SK-N-SH (cell line): ENCODE measurements at regions not wholly inside any gene's neighbourhood (a gene's known extent, or its start where the extent isn't known, plus 50 kb on each side); places are given as distances from the start of the nearest gene placed in this dataset.

Experiments used
- CTCF ChIA-PET: fragments of 300-600, 350-600 bp; formaldehyde crosslinking; extraction: SDS; loops from one replicate; lab custom pipeline; 2021; lab: Yijun Ruan, JAX
- POLR2A ChIA-PET: fragments of 350-600 bp; sonication (Branson Sonifier 250); formaldehyde crosslinking; extraction: SDS; loops from one replicate; lab custom pipeline; 2020; ENCODE audit warnings: antibody characterized with exemption, inconsistent platforms; lab: Yijun Ruan, JAX
- DNase-seq: peaks from one replicate; pipeline ENCODE4 v3.0.0; 2012
- H2AFZ ChIP-seq: fragments of 200-600 bp; sonication (generic); 2 replicates; pipeline ENCODE4 v1.8.1; 2016; ENCODE audit warnings: antibody characterized with exemption, mild to moderate bottlenecking, low read depth
- H3F3A ChIP-seq: fragments of 200-600 bp; sonication (generic); replicated peaks from 2 replicates; pipeline ENCODE3; 2016; ENCODE audit warnings: antibody characterized with exemption, mild to moderate bottlenecking; ENCODE audit not compliant: insufficient read depth
- H3K27ac ChIP-seq, 2 experiments: fragments of 200-500 bp in 1 of 2; fragments of 200-600 bp in 1 of 2; sonication (Bioruptor generic) in 1 of 2; sonication (generic), shearing (Covaris generic) in 1 of 2; 2 replicates each; pipeline versions ENCODE4 v1.5.1 to v1.6.1; 2014 to 2016; ENCODE audit warnings: low read depth in 2 of 2, inconsistent platforms in 1 of 2, low read length in 1 of 2, mild to moderate bottlenecking in 1 of 2, mixed read lengths in 1 of 2
- H3K27me3 ChIP-seq: fragments of 200-600 bp; sonication (generic), shearing (Covaris generic); 2 replicates; pipeline ENCODE4 v1.6.1; 2016; ENCODE audit warnings: mixed run types; ENCODE audit not compliant: insufficient read depth
- H3K36me3 ChIP-seq, 2 experiments: fragments of 200-500 bp in 1 of 2; fragments of 200-600 bp in 1 of 2; sonication (Bioruptor generic) in 1 of 2; sonication (generic) in 1 of 2; replicated peaks in 1 of 2; 2 replicates each; pipeline versions ENCODE3 to v1.5.1; 2014 to 2016; ENCODE audit warnings: low read length in 1 of 2, mild to moderate bottlenecking in 1 of 2; ENCODE audit not compliant: insufficient read depth in 2 of 2, control insufficient read depth in 1 of 2
- H3K4me1 ChIP-seq, 2 experiments: fragments of 200-500 bp in 1 of 2; fragments of 200-600 bp in 1 of 2; sonication (Bioruptor generic) in 1 of 2; sonication (generic), shearing (Covaris generic) in 1 of 2; 2 replicates each; pipeline versions ENCODE4 v1.5.1 to v1.6.1; 2014 to 2016; ENCODE audit warnings: low read depth in 1 of 2, low read length in 1 of 2, mixed run types in 1 of 2; ENCODE audit not compliant: insufficient read depth in 2 of 2, control insufficient read depth in 1 of 2
- H3K4me2 ChIP-seq: fragments of 200-600 bp; sonication (generic), shearing (Covaris generic); 2 replicates; pipeline ENCODE4 v1.6.1; 2017; ENCODE audit warnings: mixed run types
- H3K4me3 ChIP-seq, 2 experiments: fragments of 200-500 bp in 1 of 2; fragments of 200-600 bp in 1 of 2; sonication (Bioruptor generic) in 1 of 2; sonication (generic), shearing (Covaris generic) in 1 of 2; 2 replicates each; pipeline versions ENCODE4 v1.5.1 to v1.8.1; 2014 to 2016; ENCODE audit warnings: low read depth in 2 of 2, inconsistent platforms in 1 of 2, low read length in 1 of 2, mild to moderate bottlenecking in 1 of 2, mixed read lengths in 1 of 2, moderate library complexity in 1 of 2
- H3K79me2 ChIP-seq: fragments of 200-600 bp; sonication (generic); 2 replicates; pipeline ENCODE4 v1.8.1; 2017; ENCODE audit warnings: mild to moderate bottlenecking; ENCODE audit not compliant: insufficient read depth
- H3K9ac ChIP-seq: fragments of 200-600 bp; sonication (generic); 2 replicates; pipeline ENCODE4 v1.6.1; 2017; ENCODE audit warnings: mixed run types
- H3K9me2 ChIP-seq: fragments of 200-600 bp; sonication (generic); 2 replicates; pipeline ENCODE4 v1.6.1; 2017; ENCODE audit warnings: mixed run types
- H3K9me3 ChIP-seq: fragments of 200-600 bp; sonication (generic); 2 replicates; pipeline ENCODE4 v1.6.1; 2017; ENCODE audit warnings: mixed run types, mild to moderate bottlenecking, moderate library complexity
- H4K20me1 ChIP-seq: fragments of 200-600 bp; sonication (generic); 2 replicates; pipeline ENCODE4 v1.6.1; 2017; ENCODE audit warnings: mild to moderate bottlenecking, mixed run types; ENCODE audit not compliant: insufficient read depth
- CHD2 ChIP-seq: fragments of 150-350 bp; IDR thresholded peaks from 2 replicates; pipeline ENCODE4 v1.6.1; 2018; ENCODE audit warnings: low read length; ENCODE audit not compliant: partially characterized antibody
- EP300 ChIP-seq, 2 experiments: IDR thresholded peaks; 2 replicates each; pipeline versions ENCODE4 v1.4.0 to v1.6.1; 2012; ENCODE audit warnings: borderline replicate concordance in 1 of 2, low read depth in 1 of 2, low read length in 1 of 2
- FOSL2 ChIP-seq: IDR thresholded peaks from 2 replicates; pipeline ENCODE4 v1.4.0; 2012; ENCODE audit warnings: low read depth, mild to moderate bottlenecking, moderate library complexity, borderline replicate concordance
- JUND ChIP-seq: IDR thresholded peaks from 2 replicates; pipeline ENCODE4 v1.4.0; 2012
- NFIC ChIP-seq: IDR thresholded peaks from 2 replicates; pipeline ENCODE4 v1.4.0; 2012; ENCODE audit warnings: borderline replicate concordance
- NRF1 ChIP-seq: IDR thresholded peaks from 2 replicates; pipeline ENCODE4 v1.6.1; 2012; ENCODE audit warnings: low read depth, mild to moderate bottlenecking, low read length
- POLR2AphosphoS5 ChIP-seq: IDR thresholded peaks from 2 replicates; pipeline ENCODE4 v1.6.1; 2012; ENCODE audit warnings: low read depth, low read length
- RAD21 ChIP-seq: IDR thresholded peaks from 2 replicates; pipeline ENCODE4 v1.6.1; 2012; ENCODE audit warnings: mild to moderate bottlenecking, low read length
- RXRA ChIP-seq: IDR thresholded peaks from 2 replicates; pipeline ENCODE4 v1.4.0; 2012; ENCODE audit warnings: low read depth, mild to moderate bottlenecking, borderline replicate concordance
- SMC3 ChIP-seq: IDR thresholded peaks from 2 replicates; pipeline ENCODE4 v1.6.1; 2012; ENCODE audit warnings: low read depth, low read length, improper control_type of control experiment
- TCF12 ChIP-seq: IDR thresholded peaks from 2 replicates; pipeline ENCODE4 v1.4.0; 2012
- TEAD4 ChIP-seq: IDR thresholded peaks from 2 replicates; pipeline ENCODE4 v1.4.0; 2012; ENCODE audit warnings: mild to moderate bottlenecking, borderline replicate concordance; ENCODE audit not compliant: insufficient read depth
- YY1 ChIP-seq: IDR thresholded peaks from 2 replicates; pipeline ENCODE4 v1.4.0; 2012; ENCODE audit warnings: low read depth, mild to moderate bottlenecking
- WGBS: methylation state at CpG from one replicate; pipeline ENCODE4 v1.1.6; 2017; ENCODE audit warnings: low lambda C conversion rate; 5-methylcytosine and 5-hydroxymethylcytosine counted together
- TF ChIP-seq, protein P1 (sequence below): IDR thresholded peaks from 2 replicates; pipeline ENCODE4; 2012
- TF ChIP-seq, protein P2 (sequence below): IDR thresholded peaks from 2 replicates; pipeline ENCODE4 v1.6.1; 2012; ENCODE audit warnings: mild to moderate bottlenecking, low read depth, low read length, moderate library complexity

GRCh38 chr5:82388181-82388580, 110.0 kb upstream of the RPS23 start:
- no peak overlapping the region for H3K4me3 ChIP-seq
- no peaks in the 10 kb centered on the region for H3K36me3 ChIP-seq
- H3K79me2 ChIP-seq, result no peaks in the 10 kb centered on the region
- TF ChIP-seq NFIC, result peak; percentile 32; the same call in 1 of the 2 replicates
- no peak for TF ChIP-seq NRF1
- no peak for TF ChIP-seq CHD2
- peak; percentile 41; the same call in 1 of the 2 replicates for TF ChIP-seq JUND
- TF ChIP-seq YY1, result peak; percentile 46; the same call in 1 of the 2 replicates
- TF ChIP-seq FOSL2, result no peak
- TF ChIP-seq, protein P1, sequence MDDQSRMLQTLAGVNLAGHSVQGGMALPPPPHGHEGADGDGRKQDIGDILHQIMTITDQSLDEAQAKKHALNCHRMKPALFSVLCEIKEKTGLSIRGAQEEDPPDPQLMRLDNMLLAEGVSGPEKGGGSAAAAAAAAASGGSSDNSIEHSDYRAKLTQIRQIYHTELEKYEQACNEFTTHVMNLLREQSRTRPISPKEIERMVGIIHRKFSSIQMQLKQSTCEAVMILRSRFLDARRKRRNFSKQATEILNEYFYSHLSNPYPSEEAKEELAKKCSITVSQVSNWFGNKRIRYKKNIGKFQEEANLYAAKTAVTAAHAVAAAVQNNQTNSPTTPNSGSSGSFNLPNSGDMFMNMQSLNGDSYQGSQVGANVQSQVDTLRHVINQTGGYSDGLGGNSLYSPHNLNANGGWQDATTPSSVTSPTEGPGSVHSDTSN, result peak; percentile 51
- TF ChIP-seq, protein P2, sequence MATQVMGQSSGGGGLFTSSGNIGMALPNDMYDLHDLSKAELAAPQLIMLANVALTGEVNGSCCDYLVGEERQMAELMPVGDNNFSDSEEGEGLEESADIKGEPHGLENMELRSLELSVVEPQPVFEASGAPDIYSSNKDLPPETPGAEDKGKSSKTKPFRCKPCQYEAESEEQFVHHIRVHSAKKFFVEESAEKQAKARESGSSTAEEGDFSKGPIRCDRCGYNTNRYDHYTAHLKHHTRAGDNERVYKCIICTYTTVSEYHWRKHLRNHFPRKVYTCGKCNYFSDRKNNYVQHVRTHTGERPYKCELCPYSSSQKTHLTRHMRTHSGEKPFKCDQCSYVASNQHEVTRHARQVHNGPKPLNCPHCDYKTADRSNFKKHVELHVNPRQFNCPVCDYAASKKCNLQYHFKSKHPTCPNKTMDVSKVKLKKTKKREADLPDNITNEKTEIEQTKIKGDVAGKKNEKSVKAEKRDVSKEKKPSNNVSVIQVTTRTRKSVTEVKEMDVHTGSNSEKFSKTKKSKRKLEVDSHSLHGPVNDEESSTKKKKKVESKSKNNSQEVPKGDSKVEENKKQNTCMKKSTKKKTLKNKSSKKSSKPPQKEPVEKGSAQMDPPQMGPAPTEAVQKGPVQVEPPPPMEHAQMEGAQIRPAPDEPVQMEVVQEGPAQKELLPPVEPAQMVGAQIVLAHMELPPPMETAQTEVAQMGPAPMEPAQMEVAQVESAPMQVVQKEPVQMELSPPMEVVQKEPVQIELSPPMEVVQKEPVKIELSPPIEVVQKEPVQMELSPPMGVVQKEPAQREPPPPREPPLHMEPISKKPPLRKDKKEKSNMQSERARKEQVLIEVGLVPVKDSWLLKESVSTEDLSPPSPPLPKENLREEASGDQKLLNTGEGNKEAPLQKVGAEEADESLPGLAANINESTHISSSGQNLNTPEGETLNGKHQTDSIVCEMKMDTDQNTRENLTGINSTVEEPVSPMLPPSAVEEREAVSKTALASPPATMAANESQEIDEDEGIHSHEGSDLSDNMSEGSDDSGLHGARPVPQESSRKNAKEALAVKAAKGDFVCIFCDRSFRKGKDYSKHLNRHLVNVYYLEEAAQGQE, result no peak
- peak; percentile 46; the same call in 1 of the 2 replicates for TF ChIP-seq RXRA
- 0 out of 2 replicates have a peak, but pooled peaks have one; percentile 7 for TF ChIP-seq SMC3
- no peak; the same call in 1 of the 2 replicates for TF ChIP-seq RAD21
- TF ChIP-seq TEAD4, result 0 out of 2 replicates have a peak, but pooled peaks have one; percentile 20
- peak; percentile 18 to 59; a peak in 2 of 4 replicates for TF ChIP-seq EP300 (IDR thresholded peaks at IDR 0.05; ENCODE audit: borderline replicate concordance in 1 of 2, low read depth in 1 of 2, low read length in 1 of 2)
- peak; percentile 80 for TF ChIP-seq TCF12
- TF ChIP-seq POLR2AphosphoS5, result peak; percentile 30; the same call in 1 of the 2 replicates
- peak overlapping the region; percentile 80; the same call in 1 of the 2 replicates for H3K9ac ChIP-seq
- peaks cover 29 to 38% of the 10 kb centered on the region in 2 experiments for H3K4me1 ChIP-seq
- peak overlapping the region; percentile 98 to 100 for H3K27ac ChIP-seq
- 71% methylated on average over 6 of the region's 6 CpGs for WGBS
- DNase-seq, result no peak
- no peaks in the 10 kb centered on the region for H3K27me3 ChIP-seq
- H3K9me2 ChIP-seq, result no peaks in the 10 kb centered on the region
- H3K9me3 ChIP-seq, result no peaks in the 10 kb centered on the region
- 0 out of 2 replicates have a peak overlapping the region, but pooled peaks have one; percentile 4 for H2AFZ ChIP-seq
- ChIA-PET CTCF (no interaction called here), POLR2A (no interaction called here)
- peaks cover 29% of the 10 kb centered on the region for H3F3A ChIP-seq
- peak overlapping the region; percentile 63; the same call in 1 of the 2 replicates for H3K4me2 ChIP-seq
- no peaks in the 10 kb centered on the region for H4K20me1 ChIP-seq

GRCh38 chr5:82387819-82388166, 109.6 kb upstream of the RPS23 start:
- Histone ChIP-seq H3F3A (peaks cover 29% of the 10 kb centered on the region), H3K9me3 (no peaks in the 10 kb centered on the region), H3K4me1 (peaks cover 29 to 38% of the 10 kb centered on the region in 2 experiments), H2AFZ (no peak overlapping the region), H3K9ac (no peak overlapping the region), H4K20me1 (no peaks in the 10 kb centered on the region), H3K79me2 (no peaks in the 10 kb centered on the region), H3K36me3 (no peaks in the 10 kb centered on the region), H3K27ac (peak overlapping the region; percentile 98 to 100), H3K4me3 (no peak overlapping the region), H3K9me2 (no peaks in the 10 kb centered on the region), H3K27me3 (no peaks in the 10 kb centered on the region), H3K4me2 (peak overlapping the region; percentile 28; the same call in 1 of the 2 replicates)
- peak; percentile 12 for DNase-seq
- TF ChIP-seq, protein P1, result no peak
- WGBS, result 21% methylated on average over 2 of the region's 5 CpGs
- ChIA-PET CTCF (interaction anchor here (1.8 kb wide), 1 partner anchor 32 kb away, joined by 4 read pairs; no protein-coding TSS in a partner anchor), POLR2A (no interaction called here)
